ENCODE measurements at regions not wholly inside any gene's neighbourhood (a gene's known extent, or its start where the extent isn't known, plus 50 kb on each side); places are given as distances from the start of the nearest gene placed in this dataset.

- POLR2A ChIA-PET (ENCODE audit: unreplicated experiment): no interaction called here
- no peak overlapping the region for H2BK5ac ChIP-seq (ENCODE audit: low read depth, low read length, poor library complexity, severe bottlenecking)
- in situ Hi-C loops (cut with MboI; ENCODE audit: low sequenced_read_pairs): no loop called here
Observed at GRCh38 chr18:27353273-27353672, 168.2 kb upstream of the CHST9 start.

More at GRCh38 chr18:27353273-27353672, 168.2 kb upstream of the CHST9 start:
- H2AK9ac ChIP-seq (replicated peaks; ENCODE audit: low read depth, low read length, poor library complexity): no peak overlapping the region
- no peak overlapping the region for H3K56ac ChIP-seq (ENCODE audit: extremely low read depth, insufficient read depth, low read length)
- H4K5ac ChIP-seq (ENCODE audit: low read depth, low read length): no peak overlapping the region
- no peak overlapping the region for H4K8ac ChIP-seq (ENCODE audit: low read depth in 2 of 2, low read length in 2 of 2)
- H3K9me3 ChIP-seq (ENCODE audit: control insufficient read depth, insufficient read depth, low read length): peaks cover 9% of the 10 kb centered on the region; the same call in 1 of the 2 replicates
- H3K9ac ChIP-seq (ENCODE audit: low read depth, low read length): no peak overlapping the region
- ATAC-seq (ENCODE audit: low read depth) (no peak), DNase-seq (no peak)
- H3K23ac ChIP-seq (ENCODE audit: low read depth, low read length): no peak overlapping the region
- H3K36me3 ChIP-seq (ENCODE audit: control insufficient read depth, insufficient read depth, low read length): no peaks in the 10 kb centered on the region
- no peak overlapping the region for H3K14ac ChIP-seq (replicated peaks; ENCODE audit: low read depth, low read length)
- no peaks in the 10 kb centered on the region for H4K20me1 ChIP-seq (ENCODE audit: insufficient read depth, low read length)
- CTCF ChIA-PET: no interaction called here
- H3K27me3 ChIP-seq (ENCODE audit: control insufficient read depth, insufficient read depth, low read length): no peaks in the 10 kb centered on the region
- TF ChIP-seq MAZ (IDR thresholded peaks at IDR 0.05; ENCODE audit: borderline replicate concordance, low read depth, low read length) (no peak), MAFK (IDR thresholded peaks at IDR 0.05; ENCODE audit: low read depth, low read length) (peak; percentile 24; the same call in 1 of the 2 replicates)
- 83 to 100% methylated on average over 1 of the region's 4 CpGs for WGBS, 2 experiments (ENCODE audit: extremely low coverage in 2 of 2, insufficient read length in 1 of 2)
- H3K18ac ChIP-seq (ENCODE audit: low read depth, low read length): no peak overlapping the region
- H3K4ac ChIP-seq (ENCODE audit: low read depth, low read length): no peak overlapping the region
- no peak overlapping the region for H4K91ac ChIP-seq (ENCODE audit: insufficient read depth, low read depth, low read length)
- no peak overlapping the region for H3K4me3 ChIP-seq (ENCODE audit: insufficient read depth, low read depth, low read length)
- H2AK5ac ChIP-seq (ENCODE audit: low read depth, low read length): no peak overlapping the region
- H2AFZ ChIP-seq (replicated peaks; ENCODE audit: low read length, poor library complexity): no peak overlapping the region
- no peak overlapping the region for H2BK120ac ChIP-seq (ENCODE audit: low read depth, low read length)
- H3K4me1 ChIP-seq (ENCODE audit: control insufficient read depth, insufficient read depth, low read length): no peaks in the 10 kb centered on the region
- no peaks in the 10 kb centered on the region for H3K79me1 ChIP-seq (ENCODE audit: low read depth in 1 of 2, low read length in 2 of 2)
- no peak overlapping the region for H3K27ac ChIP-seq (ENCODE audit: insufficient read depth, low read length)
- BruUV-seq (replicated peaks): no TSS peak
- H2BK20ac ChIP-seq (ENCODE audit: low read depth, low read length): no peak overlapping the region
- dilution Hi-C loops (cut with HindIII; ENCODE audit: low sequenced_read_pairs, unreplicated experiment) (no loop called here), intact Hi-C loops (cut with micrococcal nuclease) (no loop called here)
- no peak overlapping the region for H3K4me2 ChIP-seq (ENCODE audit: low read depth, low read length)
- H3K9me1 ChIP-seq (ENCODE audit: insufficient read depth, low read length): no peaks in the 10 kb centered on the region
- H2BK15ac ChIP-seq (ENCODE audit: low read depth, low read length): no peak overlapping the region
